Neural progenitor cell (in vitro differentiated cells): ENCODE measurements at regions not wholly inside any gene's neighbourhood (a gene's known extent, or its start where the extent isn't known, plus 50 kb on each side); places are given as distances from the start of the nearest gene placed in this dataset.

Experiments
- CTCF ChIP-seq: fragments of 200-600 bp; sonication (generic); IDR thresholded peaks from 2 replicates; pipeline ENCODE4 v1.5.1; 2017; ENCODE audit warnings: antibody characterized with exemption, mild to moderate bottlenecking
- EZH2 ChIP-seq: fragments of 200-600 bp; sonication (generic); IDR thresholded peaks from 2 replicates; pipeline ENCODE4 v1.6.1; 2017; ENCODE audit warnings: antibody characterized with exemption, mild to moderate bottlenecking, moderate library complexity
- EZH2phosphoT487 ChIP-seq: fragments of 200-600 bp; sonication (generic); IDR thresholded peaks from 2 replicates; pipeline ENCODE4 v1.6.1; 2017; ENCODE audit warnings: antibody characterized with exemption

GRCh38 chr18:64438178-64438577, 289.3 kb upstream of the LINC00305 start:
- TF ChIP-seq CTCF (no peak), EZH2 (no peak), EZH2phosphoT487 (no peak)
